MM.1S (cell line): ENCODE measurements at regions not wholly inside any gene's neighbourhood (a gene's known extent, or its start where the extent isn't known, plus 50 kb on each side); places are given as distances from the start of the nearest gene placed in this dataset.

Experiments
- DNase-seq: peaks from one replicate; pipeline ENCODE4 v3.0.0-alpha.2; 2015
- H2AFZ ChIP-seq: fragments of 300-600 bp; sonication (generic); 2 replicates; pipeline ENCODE4 v1.6.0; 2016; ENCODE audit warnings: antibody characterized with exemption, low read length
- H3F3A ChIP-seq: fragments of 300-600 bp; sonication (generic); 2 replicates; pipeline ENCODE4 v1.6.1; 2016; ENCODE audit warnings: mild to moderate bottlenecking, antibody characterized with exemption, low read length, moderate library complexity, mixed read lengths; ENCODE audit not compliant: insufficient read depth
- H3K27ac ChIP-seq: fragments of 300-600 bp; sonication (generic); 2 replicates; pipeline ENCODE4 v1.5.1; 2016; ENCODE audit warnings: mild to moderate bottlenecking, low read length
- H3K27me3 ChIP-seq: fragments of 300-600 bp; sonication (generic); replicated peaks from 2 replicates; pipeline ENCODE4 v1.6.0; 2016; ENCODE audit warnings: low read length; ENCODE audit not compliant: insufficient read depth
- H3K36me3 ChIP-seq: fragments of 300-600 bp; sonication (generic); replicated peaks from 2 replicates; pipeline ENCODE4 v1.6.1; 2016; ENCODE audit warnings: mild to moderate bottlenecking, low read length, mixed read lengths; ENCODE audit not compliant: insufficient read depth
- H3K4me1 ChIP-seq: fragments of 300-600 bp; sonication (generic); 2 replicates; pipeline ENCODE4 v1.6.1; 2016; ENCODE audit warnings: low read length, mixed read lengths
- H3K4me2 ChIP-seq: fragments of 300-600 bp; sonication (generic); 2 replicates; pipeline ENCODE4 v1.6.0; 2016; ENCODE audit warnings: low read depth, low read length
- H3K4me3 ChIP-seq: fragments of 300-600 bp; sonication (generic); 2 replicates; pipeline ENCODE4 v1.5.1; 2016; ENCODE audit warnings: low read length, mixed read lengths
- H3K79me2 ChIP-seq: fragments of 300-600 bp; sonication (generic); 2 replicates; pipeline ENCODE4 v1.6.1; 2016; ENCODE audit warnings: mixed run types, low read length, mixed read lengths
- H3K9ac ChIP-seq: fragments of 300-600 bp; sonication (generic); 2 replicates; pipeline ENCODE4 v1.6.1; 2016; ENCODE audit warnings: low read length, mixed read lengths
- H3K9me2 ChIP-seq: fragments of 300-600 bp; sonication (generic); replicated peaks from 2 replicates; pipeline ENCODE4 v1.6.1; 2016; ENCODE audit warnings: mild to moderate bottlenecking, low read length, mixed read lengths; ENCODE audit not compliant: insufficient read depth
- H3K9me3 ChIP-seq: fragments of 300-600 bp; sonication (generic); replicated peaks from 2 replicates; pipeline ENCODE4 v1.6.1; 2016; ENCODE audit warnings: mild to moderate bottlenecking, low read length, mixed read lengths; ENCODE audit not compliant: insufficient read depth
- H4K20me1 ChIP-seq: fragments of 300-600 bp; sonication (generic); 2 replicates; pipeline ENCODE4 v1.6.1; 2016; ENCODE audit warnings: mild to moderate bottlenecking, low read length, moderate library complexity, mixed read lengths; ENCODE audit not compliant: insufficient read depth
- EZH2 ChIP-seq: fragments of 300-600 bp; sonication (generic); optimal IDR thresholded peaks from 2 replicates; pipeline ENCODE3; 2017; ENCODE audit warnings: low read depth, mild to moderate bottlenecking, antibody characterized with exemption, low read length, mixed read lengths
- EZH2phosphoT487 ChIP-seq: fragments of 300-600 bp; sonication (generic); IDR thresholded peaks from 2 replicates; pipeline ENCODE4 v1.6.1; 2018; ENCODE audit warnings: antibody characterized with exemption, low read length
- TF ChIP-seq, protein P1 (sequence below): fragments of 300-600 bp; sonication (generic); IDR thresholded peaks from 2 replicates; pipeline ENCODE4 v1.5.1; 2016; ENCODE audit warnings: antibody characterized with exemption, low read length, mixed read lengths

DNA sequence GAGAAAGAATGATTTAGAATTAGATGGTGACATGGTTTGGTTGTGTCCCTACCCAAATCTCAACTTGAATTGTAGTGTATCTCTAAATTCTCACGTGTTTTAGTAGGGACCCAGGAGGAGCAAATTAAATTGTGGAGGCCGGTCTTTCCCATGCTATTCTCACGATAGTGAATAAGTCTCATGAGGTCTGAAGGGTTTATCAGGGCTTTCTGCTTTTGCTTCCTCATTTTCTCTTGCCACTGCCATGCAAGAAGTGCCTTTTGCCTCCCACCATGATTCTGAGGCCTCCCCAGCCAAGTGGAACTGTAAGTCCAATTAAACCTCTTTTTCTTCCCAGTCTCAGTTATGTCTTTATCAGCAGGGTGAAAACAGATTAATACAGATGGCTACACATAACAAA lies 167.4 kb upstream of the SVIL start:
- Histone ChIP-seq H3K9ac (no peak overlapping the region), H3K79me2 (no peaks in the 10 kb centered on the region), H3F3A (no peaks in the 10 kb centered on the region), H3K4me1 (no peaks in the 10 kb centered on the region), H4K20me1 (no peaks in the 10 kb centered on the region), H3K9me3 (no peaks in the 10 kb centered on the region), H3K4me2 (no peak overlapping the region), H3K27me3 (no peaks in the 10 kb centered on the region), H3K36me3 (no peaks in the 10 kb centered on the region), H3K9me2 (no peaks in the 10 kb centered on the region), H2AFZ (no peak overlapping the region), H3K27ac (no peak overlapping the region), H3K4me3 (no peak overlapping the region)
- TF ChIP-seq, protein P1, sequence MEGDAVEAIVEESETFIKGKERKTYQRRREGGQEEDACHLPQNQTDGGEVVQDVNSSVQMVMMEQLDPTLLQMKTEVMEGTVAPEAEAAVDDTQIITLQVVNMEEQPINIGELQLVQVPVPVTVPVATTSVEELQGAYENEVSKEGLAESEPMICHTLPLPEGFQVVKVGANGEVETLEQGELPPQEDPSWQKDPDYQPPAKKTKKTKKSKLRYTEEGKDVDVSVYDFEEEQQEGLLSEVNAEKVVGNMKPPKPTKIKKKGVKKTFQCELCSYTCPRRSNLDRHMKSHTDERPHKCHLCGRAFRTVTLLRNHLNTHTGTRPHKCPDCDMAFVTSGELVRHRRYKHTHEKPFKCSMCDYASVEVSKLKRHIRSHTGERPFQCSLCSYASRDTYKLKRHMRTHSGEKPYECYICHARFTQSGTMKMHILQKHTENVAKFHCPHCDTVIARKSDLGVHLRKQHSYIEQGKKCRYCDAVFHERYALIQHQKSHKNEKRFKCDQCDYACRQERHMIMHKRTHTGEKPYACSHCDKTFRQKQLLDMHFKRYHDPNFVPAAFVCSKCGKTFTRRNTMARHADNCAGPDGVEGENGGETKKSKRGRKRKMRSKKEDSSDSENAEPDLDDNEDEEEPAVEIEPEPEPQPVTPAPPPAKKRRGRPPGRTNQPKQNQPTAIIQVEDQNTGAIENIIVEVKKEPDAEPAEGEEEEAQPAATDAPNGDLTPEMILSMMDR = no peak
- TF ChIP-seq EZH2 (no peak), EZH2phosphoT487 (no peak)
- no peak for DNase-seq

DNA sequence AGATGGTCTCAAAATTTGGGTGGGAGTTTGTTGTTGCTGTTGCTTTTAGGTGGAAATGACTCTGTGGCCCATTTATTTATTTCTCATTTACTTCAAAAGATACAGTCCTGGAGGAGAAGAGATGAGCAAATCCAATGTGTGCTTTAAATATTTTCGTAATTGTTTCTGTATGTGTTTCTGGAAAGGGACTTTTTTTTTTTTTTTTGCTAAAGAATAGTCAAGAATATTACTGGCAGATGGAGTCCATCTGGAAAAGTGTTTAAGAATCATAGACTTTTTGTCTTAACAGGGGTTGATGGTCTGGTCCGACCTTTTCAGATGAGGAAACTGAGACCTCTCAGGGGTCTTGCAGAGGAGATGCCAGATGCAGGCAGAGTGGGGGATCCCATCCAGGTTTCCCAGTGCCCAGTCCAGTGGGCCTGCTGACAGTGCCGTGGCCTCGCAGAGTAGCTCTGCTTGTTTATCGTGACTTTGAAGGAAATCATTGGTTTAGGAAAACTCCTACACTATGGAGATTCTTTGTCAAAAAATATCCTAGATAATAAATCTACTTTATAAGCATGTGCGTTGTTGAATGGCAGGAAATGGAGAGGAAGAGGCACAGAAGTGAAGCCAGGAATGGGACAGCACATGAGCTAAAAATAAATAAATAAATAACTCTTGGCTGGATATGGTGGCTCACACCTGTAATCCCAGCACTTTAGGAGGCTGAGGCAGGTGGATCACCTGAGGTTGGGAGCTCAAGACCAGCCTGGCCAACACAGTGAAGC lies 164.3 kb upstream of the SVIL start:
- Histone ChIP-seq H3K79me2 (no peaks in the 10 kb centered on the region), H3K9ac (no peak overlapping the region), H4K20me1 (no peaks in the 10 kb centered on the region), H3K4me1 (no peaks in the 10 kb centered on the region), H3K4me3 (no peak overlapping the region), H3K27ac (no peak overlapping the region), H3F3A (no peaks in the 10 kb centered on the region), H3K27me3 (no peaks in the 10 kb centered on the region), H3K9me2 (no peaks in the 10 kb centered on the region), H2AFZ (no peak overlapping the region), H3K4me2 (no peak overlapping the region), H3K36me3 (no peaks in the 10 kb centered on the region), H3K9me3 (no peaks in the 10 kb centered on the region)
- TF ChIP-seq EZH2phosphoT487 = no peak
- no peak for TF ChIP-seq EZH2
- TF ChIP-seq, protein P1 = no peak
- no peak for DNase-seq

DNA sequence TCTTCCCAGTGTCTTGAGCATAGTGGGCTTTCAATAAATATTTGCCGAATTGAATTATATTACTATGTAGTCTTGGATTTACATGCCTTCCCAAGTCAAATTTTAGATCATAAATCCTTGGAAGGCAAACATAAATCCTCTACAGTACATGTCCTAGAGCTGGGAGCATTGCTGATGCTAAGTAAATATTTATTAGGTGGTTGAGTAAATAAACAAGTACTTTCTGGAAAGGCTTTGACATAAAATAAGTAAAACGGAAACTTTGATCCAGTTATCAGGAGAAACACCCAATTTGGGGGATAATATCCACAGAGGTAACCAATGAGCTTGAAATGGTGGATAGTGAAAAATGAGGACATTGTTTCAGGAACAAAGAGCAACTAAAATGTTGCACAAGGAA lies 162.8 kb upstream of the SVIL start:
- H3K4me3 ChIP-seq = no peak overlapping the region
- H3K36me3 ChIP-seq = no peaks in the 10 kb centered on the region
- no peaks in the 10 kb centered on the region for H3K79me2 ChIP-seq
- H3K4me1 ChIP-seq = no peaks in the 10 kb centered on the region
- H4K20me1 ChIP-seq = no peaks in the 10 kb centered on the region
- no peak overlapping the region for H2AFZ ChIP-seq
- no peak for DNase-seq
- no peaks in the 10 kb centered on the region for H3K9me2 ChIP-seq
- H3K27ac ChIP-seq = no peak overlapping the region
- H3F3A ChIP-seq = no peaks in the 10 kb centered on the region
- no peaks in the 10 kb centered on the region for H3K27me3 ChIP-seq
- no peak overlapping the region for H3K4me2 ChIP-seq
- H3K9me3 ChIP-seq = no peaks in the 10 kb centered on the region
- TF ChIP-seq, protein P1 = no peak
- TF ChIP-seq EZH2phosphoT487 (no peak), EZH2 (no peak)
- no peak overlapping the region for H3K9ac ChIP-seq
